Activated CD8-positive, alpha-beta T cell treated with anti-CD3 and anti-CD28 coated beads for 36 hours (primary cell): ENCODE measurements at regions not wholly inside any gene's neighbourhood (a gene's known extent, or its start where the extent isn't known, plus 50 kb on each side); places are given as distances from the start of the nearest gene placed in this dataset.
"Not testable (repeated sequence)": the region's sequence is repeated elsewhere in the genome, so short reads cannot be mapped to it uniquely, and the experiment has no call there.

ENCODE experiments used
- ATAC-seq: fragments of 200-7000 bp; cut with Tn5 transposase; one replicate; pipeline ENCODE4 v1.10.0; 2021; ENCODE audit warnings: mild to moderate bottlenecking, moderate library complexity
- CTCF ChIA-PET: fragments of 350-600 bp; sonication (Branson Sonifier 250); formaldehyde crosslinking; loops from one replicate; lab custom pipeline; 2021; ENCODE audit warnings: antibody characterized with exemption; lab: Charles Lee
- POLR2A ChIA-PET: fragments of 350-600 bp; sonication (Branson Sonifier 250); formaldehyde crosslinking; loops from one replicate; lab custom pipeline; 2021; ENCODE audit warnings: antibody characterized with exemption; lab: Charles Lee
- DNase-seq: peaks from one replicate; pipeline ENCODE4 v3.0.0-alpha.2; 2020
- H3K27ac Mint-ChIP-seq: one replicate; pipeline ENCODE4 v1.8.0; 2021; ENCODE audit warnings: mild to moderate bottlenecking, mixed read lengths
- H3K27me3 Mint-ChIP-seq: one replicate; pipeline ENCODE4 v1.8.0; 2021; ENCODE audit warnings: mixed read lengths
- H3K36me3 Mint-ChIP-seq: one replicate; pipeline ENCODE4 v1.8.0; 2021; ENCODE audit warnings: low read depth, mixed read lengths
- H3K4me1 Mint-ChIP-seq: one replicate; pipeline ENCODE4 v1.8.0; 2021; ENCODE audit warnings: low read depth, mixed read lengths
- H3K4me3 Mint-ChIP-seq: one replicate; pipeline ENCODE4 v1.8.0; 2021; ENCODE audit warnings: mild to moderate bottlenecking, moderate library complexity, mixed read lengths
- H3K9me3 Mint-ChIP-seq: one replicate; pipeline ENCODE4 v1.8.0; 2021; ENCODE audit warnings: mixed read lengths
- intact Hi-C: fragments of 100-400 bp; cut with micrococcal nuclease; formaldehyde crosslinking; loops from one replicate; pipeline ENCODE4 v1.10.0; 2022
- TF ChIP-seq, protein P1 (sequence below): fragments of 200-600 bp; IDR thresholded peaks from one replicate; pipeline ENCODE4 v1.8.0; 2022; ENCODE audit warnings: antibody characterized with exemption, mild to moderate bottlenecking

DNA sequence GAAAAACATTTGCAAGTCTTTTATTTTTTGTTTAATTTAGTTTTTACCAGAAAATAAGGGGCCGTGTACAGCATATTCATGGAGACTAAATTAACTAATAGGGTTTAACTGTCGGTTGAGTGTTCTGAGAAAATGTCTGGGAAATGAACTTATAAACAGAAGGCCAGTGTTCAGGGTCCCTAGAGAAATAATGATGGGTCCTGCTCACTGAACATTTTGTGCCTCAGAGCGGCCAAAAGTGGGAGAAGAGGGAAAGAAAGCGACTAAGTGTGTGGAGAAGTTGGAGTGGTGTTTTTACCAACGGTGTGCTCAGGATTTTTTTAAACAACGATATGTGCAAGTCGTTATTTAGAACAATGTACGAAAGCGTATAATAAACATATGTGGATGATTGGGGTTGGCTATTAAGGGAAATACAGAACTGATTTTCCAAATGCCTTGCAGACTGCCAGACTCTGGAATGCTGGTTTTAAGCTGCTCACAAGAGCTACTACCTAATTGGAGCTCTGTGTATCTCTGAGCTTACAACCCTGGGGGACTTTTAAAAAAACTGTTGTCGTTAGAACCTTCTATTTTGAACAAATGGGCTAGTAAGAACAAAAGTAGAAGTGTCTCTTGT, 166.7 kb downstream of the SLC38A4 start:
- no peak for DNase-seq
- Mint-ChIP-seq H3K27me3 (no peaks in the 10 kb centered on the region), H3K9me3 (no peaks in the 10 kb centered on the region), H3K4me3 (no peak overlapping the region), H3K36me3 (no peaks in the 10 kb centered on the region), H3K4me1 (peaks cover 25% of the 10 kb centered on the region), H3K27ac (no peak overlapping the region)
- no peak for ATAC-seq
- ChIA-PET CTCF (no interaction called here), POLR2A (interaction anchor here (0.6 kb wide), 1 partner anchor 476 kb away, joined by 3 read pairs; no protein-coding TSS in a partner anchor)
- TF ChIP-seq, protein P1, sequence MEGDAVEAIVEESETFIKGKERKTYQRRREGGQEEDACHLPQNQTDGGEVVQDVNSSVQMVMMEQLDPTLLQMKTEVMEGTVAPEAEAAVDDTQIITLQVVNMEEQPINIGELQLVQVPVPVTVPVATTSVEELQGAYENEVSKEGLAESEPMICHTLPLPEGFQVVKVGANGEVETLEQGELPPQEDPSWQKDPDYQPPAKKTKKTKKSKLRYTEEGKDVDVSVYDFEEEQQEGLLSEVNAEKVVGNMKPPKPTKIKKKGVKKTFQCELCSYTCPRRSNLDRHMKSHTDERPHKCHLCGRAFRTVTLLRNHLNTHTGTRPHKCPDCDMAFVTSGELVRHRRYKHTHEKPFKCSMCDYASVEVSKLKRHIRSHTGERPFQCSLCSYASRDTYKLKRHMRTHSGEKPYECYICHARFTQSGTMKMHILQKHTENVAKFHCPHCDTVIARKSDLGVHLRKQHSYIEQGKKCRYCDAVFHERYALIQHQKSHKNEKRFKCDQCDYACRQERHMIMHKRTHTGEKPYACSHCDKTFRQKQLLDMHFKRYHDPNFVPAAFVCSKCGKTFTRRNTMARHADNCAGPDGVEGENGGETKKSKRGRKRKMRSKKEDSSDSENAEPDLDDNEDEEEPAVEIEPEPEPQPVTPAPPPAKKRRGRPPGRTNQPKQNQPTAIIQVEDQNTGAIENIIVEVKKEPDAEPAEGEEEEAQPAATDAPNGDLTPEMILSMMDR = no peak
- intact Hi-C loops = no loop called here

DNA sequence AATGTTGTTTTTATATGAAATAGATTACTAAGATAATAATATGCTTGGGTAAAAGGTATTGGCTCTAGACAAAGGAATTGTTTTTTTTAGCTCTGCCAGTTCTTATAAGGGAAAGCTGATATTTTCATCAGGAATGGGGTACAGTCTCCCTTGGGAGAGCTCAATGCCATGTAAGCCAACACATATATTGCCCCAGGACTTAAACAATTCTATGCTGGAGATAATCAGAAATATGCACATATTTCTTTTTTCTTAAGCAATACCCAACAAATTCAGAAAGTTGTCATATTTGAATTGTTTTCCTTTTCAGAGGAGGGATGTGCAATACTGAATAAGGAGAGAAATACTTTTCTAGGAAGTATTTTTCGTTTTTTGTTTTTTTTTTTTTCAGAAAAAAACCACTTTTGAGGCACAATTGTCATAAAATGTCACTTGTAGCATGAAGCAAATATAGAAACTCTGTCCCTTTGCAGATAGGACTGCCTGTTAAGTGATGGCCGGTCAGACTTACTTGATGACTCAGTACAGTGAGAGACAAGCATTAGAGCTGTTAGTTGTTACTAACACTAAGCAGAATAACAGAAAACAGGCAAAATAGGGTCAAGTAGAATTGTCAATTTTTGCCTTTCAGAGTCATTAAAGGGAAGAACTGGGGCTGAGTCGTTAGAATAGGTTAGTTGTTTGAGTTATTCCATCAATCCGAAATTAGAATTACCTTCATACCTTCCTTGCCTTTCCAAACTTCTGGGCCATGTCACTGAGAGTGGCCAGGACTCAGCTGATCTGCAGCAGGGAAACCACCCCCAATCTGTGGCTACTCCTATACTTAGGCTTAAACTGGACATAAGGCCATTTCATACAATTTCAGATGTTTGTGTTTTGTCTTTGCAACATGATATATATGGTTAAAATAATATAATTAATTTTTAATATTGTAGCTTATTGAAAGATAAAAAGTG, 168.1 kb downstream of the SLC38A4 start:
- POLR2A ChIA-PET = no interaction called here
- intact Hi-C loops = no loop called here
- TF ChIP-seq, protein P1 = no peak
- Mint-ChIP-seq H3K4me3 (no peak overlapping the region), H3K27ac (no peak overlapping the region), H3K9me3 (peaks cover 1% of the 10 kb centered on the region), H3K36me3 (peaks cover 2% of the 10 kb centered on the region), H3K4me1 (peaks cover 25% of the 10 kb centered on the region), H3K27me3 (no peaks in the 10 kb centered on the region)
- ATAC-seq (no peak), DNase-seq (no peak)
- CTCF ChIA-PET = interaction anchor here (1.0 to 2.7 kb wide), 3 partner anchors 17 to 364 kb away, joined by 3 to 5 read pairs (median 5); no protein-coding TSS in a partner anchor

DNA sequence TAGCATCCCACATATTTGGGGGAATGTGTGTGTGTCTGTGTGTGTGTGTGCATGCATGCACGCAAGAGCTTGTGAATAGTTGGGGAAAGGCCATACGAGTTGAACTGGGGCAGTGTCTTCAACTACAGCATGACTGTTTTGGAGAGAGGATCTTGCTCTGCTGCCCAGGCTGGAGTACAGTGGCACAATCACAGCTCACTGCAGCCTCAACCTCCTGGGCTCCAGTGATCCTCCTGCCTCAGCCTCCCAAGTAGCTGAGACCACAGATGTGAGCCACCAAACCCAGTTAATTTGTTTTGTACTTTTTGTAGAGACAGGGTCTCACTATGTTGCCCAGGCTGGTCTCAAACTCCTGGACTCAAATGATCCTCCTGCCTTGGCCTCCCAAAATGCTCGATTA, 169.8 kb downstream of the SLC38A4 start:
- H3K27me3 Mint-ChIP-seq, H3K36me3 Mint-ChIP-seq, intact Hi-C loops, POLR2A ChIA-PET, H3K4me3 Mint-ChIP-seq, DNase-seq, ATAC-seq, H3K9me3 Mint-ChIP-seq, H3K27ac Mint-ChIP-seq: not testable (repeated sequence)
- H3K4me1 Mint-ChIP-seq = peaks cover 19% of the 10 kb centered on the region
- CTCF ChIA-PET = interaction anchor here (1.1 to 2.7 kb wide), 2 partner anchors 19 to 530 kb away, joined by 3 to 5 read pairs; no protein-coding TSS in a partner anchor

DNA sequence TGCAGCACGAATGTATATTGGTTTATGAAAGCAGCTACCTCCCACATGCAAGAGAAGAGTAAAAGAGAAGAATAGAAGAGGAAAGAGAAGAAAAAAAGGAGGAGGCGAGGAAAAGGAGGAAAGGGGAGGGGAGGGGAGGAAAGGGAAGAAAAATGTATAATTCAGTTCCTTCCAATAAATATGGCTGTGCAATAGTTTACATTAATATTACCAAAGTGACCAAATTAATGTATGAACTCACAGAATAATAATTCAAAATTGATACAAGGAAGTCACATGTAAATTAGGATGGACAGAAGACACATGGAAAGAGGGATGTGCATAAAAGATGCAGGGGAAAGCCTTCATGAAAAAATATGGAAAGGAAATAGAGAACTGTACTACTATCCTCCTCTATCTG, 172.5 kb downstream of the SLC38A4 start:
- intact Hi-C loops = no loop called here
- no peaks in the 10 kb centered on the region for H3K27me3 Mint-ChIP-seq
- H3K27ac Mint-ChIP-seq = no peak overlapping the region
- POLR2A ChIA-PET = no interaction called here
- DNase-seq (no peak), ATAC-seq (no peak)
- H3K9me3 Mint-ChIP-seq = peaks cover 1% of the 10 kb centered on the region
- H3K4me1 Mint-ChIP-seq = no peaks in the 10 kb centered on the region
- no peak overlapping the region for H3K4me3 Mint-ChIP-seq
- TF ChIP-seq, protein P1 = no peak
- CTCF ChIA-PET = no interaction called here
- peaks cover 4% of the 10 kb centered on the region for H3K36me3 Mint-ChIP-seq

DNA sequence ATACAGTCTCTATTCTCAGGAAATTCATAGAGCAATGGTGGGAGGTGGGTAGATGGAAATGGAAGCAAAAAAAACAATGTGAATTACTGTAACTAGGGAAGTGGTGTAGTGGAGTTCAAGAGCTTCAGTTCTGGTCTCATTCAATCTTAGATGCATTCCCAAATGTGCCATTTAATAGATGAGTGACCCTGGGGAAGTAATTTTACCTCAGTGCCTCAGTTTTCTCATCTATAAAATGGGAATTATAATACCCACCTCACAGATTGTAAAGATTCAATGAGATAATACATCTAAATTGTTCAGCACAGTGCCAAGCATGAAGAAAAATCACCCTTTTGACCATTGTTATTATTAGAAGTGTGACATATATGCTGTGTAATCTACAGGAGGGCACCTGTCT, 173.1 kb downstream of the SLC38A4 start:
- ATAC-seq = no peak
- H3K27ac Mint-ChIP-seq = no peak overlapping the region

More for the DNA sequence above, 173.1 kb downstream of the SLC38A4 start:
- intact Hi-C loops = no loop called here
- no peak for DNase-seq
- H3K36me3 Mint-ChIP-seq = peaks cover 6% of the 10 kb centered on the region
- peaks cover 1% of the 10 kb centered on the region for H3K9me3 Mint-ChIP-seq
- CTCF ChIA-PET = interaction anchor here (0.8 to 1.0 kb wide), 2 partner anchors 22 to 43 kb away, joined by 3 read pairs; no protein-coding TSS in a partner anchor
- H3K4me3 Mint-ChIP-seq = no peak overlapping the region
- TF ChIP-seq, protein P1 = no peak
- H3K4me1 Mint-ChIP-seq = no peaks in the 10 kb centered on the region
- POLR2A ChIA-PET = interaction anchor here (0.9 kb wide), 1 partner anchor 138 kb away, joined by 4 read pairs; no protein-coding TSS in a partner anchor
- H3K27me3 Mint-ChIP-seq = no peaks in the 10 kb centered on the region
